ENCODE measurements at regions not wholly inside any gene's neighbourhood (a gene's known extent, or its start where the extent isn't known, plus 50 kb on each side); places are given as distances from the start of the nearest gene placed in this dataset.

DNA sequence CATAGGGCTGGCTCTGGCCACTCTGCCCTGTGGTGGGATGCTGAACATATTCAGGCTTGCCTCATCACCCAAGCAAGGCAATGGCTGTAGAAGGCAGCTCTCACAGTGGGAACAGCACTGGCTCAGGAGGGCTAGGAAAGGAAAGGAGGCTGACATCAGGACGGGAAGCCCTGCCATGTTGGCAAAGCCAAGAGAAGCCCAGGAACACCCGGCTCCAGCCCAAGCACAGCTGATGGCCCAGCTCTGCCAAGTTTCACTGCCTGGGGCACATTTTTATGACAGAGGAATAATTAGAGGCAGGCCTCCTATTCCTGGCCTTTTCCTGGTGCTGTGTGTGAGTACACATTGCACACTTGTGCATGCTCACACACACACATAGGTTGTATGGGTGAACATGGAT is 163.6 kb upstream of the SMIM23 start:
- Histone ChIP-seq H3K9ac (ENCODE audit: low read length) (no peak overlapping the region), H4K20me1 (ENCODE audit: insufficient read depth, low read length) (no peaks in the 10 kb centered on the region), H3F3A (ENCODE audit: insufficient read depth, low read length) (no peaks in the 10 kb centered on the region), H2AFZ (ENCODE audit: low read length) (no peak overlapping the region), H3K9me2 (ENCODE audit: low read depth, low read length) (no peaks in the 10 kb centered on the region), H3K4me2 (ENCODE audit: low read length) (no peak overlapping the region), H3K27ac (ENCODE audit: low read depth, low read length, poor library complexity, severe bottlenecking) (no peak overlapping the region), H3K9me3 (ENCODE audit: low read length) (no peaks in the 10 kb centered on the region), H3K4me3 (ENCODE audit: low read depth, low read length, poor library complexity, severe bottlenecking) (no peak overlapping the region), H3K36me3 (ENCODE audit: insufficient read depth, low read length) (no peaks in the 10 kb centered on the region), H3K27me3 (ENCODE audit: insufficient read depth, low read length) (peaks cover 5% of the 10 kb centered on the region; the same call in 1 of the 2 replicates), H3K79me2 (ENCODE audit: insufficient read depth, low read length) (no peaks in the 10 kb centered on the region), H3K4me1 (ENCODE audit: insufficient read depth, low read length, severe bottlenecking) (no peaks in the 10 kb centered on the region)
- TF ChIP-seq CTCF (IDR thresholded peaks at IDR 0.05; ENCODE audit: low read length) (no peak), EZH2 (IDR thresholded peaks at IDR 0.05; ENCODE audit: borderline replicate concordance, low read length) (no peak)

DNA sequence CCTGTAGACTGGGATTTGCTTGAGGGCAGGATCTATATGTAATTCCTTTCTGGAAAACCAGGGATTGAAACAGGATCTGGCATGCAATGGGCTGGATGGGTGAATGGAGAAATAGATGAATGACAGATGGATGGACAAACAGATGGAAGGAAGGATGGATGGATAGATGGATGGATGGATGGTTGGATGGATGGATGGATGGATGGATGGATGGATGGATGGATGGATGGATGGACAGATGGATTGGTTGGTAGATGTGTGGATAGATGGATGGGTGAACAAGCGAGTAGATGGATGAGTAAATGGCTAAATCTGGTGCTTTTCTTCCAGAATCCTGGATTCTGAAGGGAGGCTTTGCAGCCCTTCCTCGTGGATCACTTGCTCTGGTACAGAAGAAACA is 162.5 kb upstream of the SMIM23 start:
- Histone ChIP-seq H3K4me1 (ENCODE audit: insufficient read depth, low read length, severe bottlenecking) (no peaks in the 10 kb centered on the region), H3F3A (ENCODE audit: insufficient read depth, low read length) (no peaks in the 10 kb centered on the region), H4K20me1 (ENCODE audit: insufficient read depth, low read length) (no peaks in the 10 kb centered on the region), H3K27me3 (ENCODE audit: insufficient read depth, low read length) (peaks cover 5% of the 10 kb centered on the region; the same call in 1 of the 2 replicates), H2AFZ (ENCODE audit: low read length) (no peak overlapping the region), H3K4me3 (ENCODE audit: low read depth, low read length, poor library complexity, severe bottlenecking) (no peak overlapping the region), H3K36me3 (ENCODE audit: insufficient read depth, low read length) (no peaks in the 10 kb centered on the region), H3K9me3 (ENCODE audit: low read length) (no peaks in the 10 kb centered on the region), H3K4me2 (ENCODE audit: low read length) (no peak overlapping the region), H3K27ac (ENCODE audit: low read depth, low read length, poor library complexity, severe bottlenecking) (no peak overlapping the region), H3K9ac (ENCODE audit: low read length) (no peak overlapping the region), H3K9me2 (ENCODE audit: low read depth, low read length) (no peaks in the 10 kb centered on the region), H3K79me2 (ENCODE audit: insufficient read depth, low read length) (no peaks in the 10 kb centered on the region)
- TF ChIP-seq EZH2 (IDR thresholded peaks at IDR 0.05; ENCODE audit: borderline replicate concordance, low read length) (no peak), CTCF (IDR thresholded peaks at IDR 0.05; ENCODE audit: low read length) (no peak)

DNA sequence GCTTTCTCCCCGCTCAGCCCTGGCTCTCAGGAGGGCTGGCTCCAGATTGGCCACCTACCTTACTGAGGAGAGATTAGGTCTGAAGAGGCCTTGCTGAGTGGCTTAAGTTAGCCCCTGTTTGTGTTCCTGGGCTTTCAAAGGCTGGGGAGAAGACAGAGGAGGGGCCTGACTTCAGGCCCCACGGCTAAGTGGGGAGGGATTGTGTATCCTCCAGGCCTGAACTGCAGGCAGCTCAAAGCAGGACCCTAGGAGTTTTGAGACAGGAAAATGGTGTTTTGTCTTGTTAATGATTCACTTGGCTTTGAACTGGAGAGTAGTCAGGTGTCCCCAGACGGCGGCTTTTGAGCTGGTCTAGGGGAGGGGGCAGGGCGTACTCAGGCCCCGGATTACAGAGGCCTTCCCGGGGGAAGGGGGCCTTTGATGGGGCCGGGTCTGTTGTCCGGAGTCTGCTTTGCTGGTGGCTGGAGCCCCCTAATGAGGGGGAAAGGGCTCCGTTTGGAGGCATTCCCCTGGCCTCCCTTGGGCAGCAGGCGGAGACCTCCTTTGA is 162.0 kb upstream of the SMIM23 start:
- no peak overlapping the region for H3K4me2 ChIP-seq (ENCODE audit: low read length)
- no peaks in the 10 kb centered on the region for H3K9me3 ChIP-seq (ENCODE audit: low read length)
- no peak overlapping the region for H3K9ac ChIP-seq (ENCODE audit: low read length)
- no peak overlapping the region for H2AFZ ChIP-seq (ENCODE audit: low read length)
- no peaks in the 10 kb centered on the region for H3K36me3 ChIP-seq (ENCODE audit: insufficient read depth, low read length)
- H3K27me3 ChIP-seq (ENCODE audit: insufficient read depth, low read length) = peaks cover 5% of the 10 kb centered on the region; the same call in 1 of the 2 replicates
- no peak overlapping the region for H3K4me3 ChIP-seq (ENCODE audit: low read depth, low read length, poor library complexity, severe bottlenecking)
- TF ChIP-seq EZH2 (IDR thresholded peaks at IDR 0.05; ENCODE audit: borderline replicate concordance, low read length) (no peak), CTCF (IDR thresholded peaks at IDR 0.05; ENCODE audit: low read length) (no peak)
- H3K79me2 ChIP-seq (ENCODE audit: insufficient read depth, low read length) = no peaks in the 10 kb centered on the region
- H3K9me2 ChIP-seq (ENCODE audit: low read depth, low read length) = no peaks in the 10 kb centered on the region
- H3K4me1 ChIP-seq (ENCODE audit: insufficient read depth, low read length, severe bottlenecking) = no peaks in the 10 kb centered on the region
- no peaks in the 10 kb centered on the region for H3F3A ChIP-seq (ENCODE audit: insufficient read depth, low read length)
- no peaks in the 10 kb centered on the region for H4K20me1 ChIP-seq (ENCODE audit: insufficient read depth, low read length)
- no peak overlapping the region for H3K27ac ChIP-seq (ENCODE audit: low read depth, low read length, poor library complexity, severe bottlenecking)
